ENCODE measurements at regions not wholly inside any gene's neighbourhood (a gene's known extent, or its start where the extent isn't known, plus 50 kb on each side); places are given as distances from the start of the nearest gene placed in this dataset.

DNA sequence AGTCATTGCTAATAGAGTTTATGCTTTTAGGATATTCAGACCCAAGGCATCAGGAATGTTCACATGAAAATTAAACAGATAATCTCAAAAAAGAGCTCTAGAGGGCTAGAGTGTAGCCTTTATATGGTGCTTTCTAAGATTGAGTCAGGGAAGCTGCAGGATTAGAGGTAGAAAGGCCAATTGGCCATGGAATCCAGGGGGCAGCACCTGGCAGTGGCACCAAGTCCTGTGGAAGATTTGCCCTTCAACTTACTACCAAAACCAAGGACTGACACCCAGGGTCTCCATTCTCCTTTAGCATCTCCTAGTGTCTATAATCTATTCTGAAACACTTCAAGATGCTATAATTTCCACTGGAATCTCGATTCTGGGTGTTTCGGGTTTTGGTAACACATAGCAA, 112.4 kb downstream of the ACER2 start:
- TF ChIP-seq POLR2A (IDR thresholded peaks at IDR 0.05) (no peak), POLR2AphosphoS5 (IDR thresholded peaks at IDR 0.05) (no peak), EP300 (IDR thresholded peaks at IDR 0.05; ENCODE audit: low read depth) (no peak)
- TF ChIP-seq, protein P1, sequence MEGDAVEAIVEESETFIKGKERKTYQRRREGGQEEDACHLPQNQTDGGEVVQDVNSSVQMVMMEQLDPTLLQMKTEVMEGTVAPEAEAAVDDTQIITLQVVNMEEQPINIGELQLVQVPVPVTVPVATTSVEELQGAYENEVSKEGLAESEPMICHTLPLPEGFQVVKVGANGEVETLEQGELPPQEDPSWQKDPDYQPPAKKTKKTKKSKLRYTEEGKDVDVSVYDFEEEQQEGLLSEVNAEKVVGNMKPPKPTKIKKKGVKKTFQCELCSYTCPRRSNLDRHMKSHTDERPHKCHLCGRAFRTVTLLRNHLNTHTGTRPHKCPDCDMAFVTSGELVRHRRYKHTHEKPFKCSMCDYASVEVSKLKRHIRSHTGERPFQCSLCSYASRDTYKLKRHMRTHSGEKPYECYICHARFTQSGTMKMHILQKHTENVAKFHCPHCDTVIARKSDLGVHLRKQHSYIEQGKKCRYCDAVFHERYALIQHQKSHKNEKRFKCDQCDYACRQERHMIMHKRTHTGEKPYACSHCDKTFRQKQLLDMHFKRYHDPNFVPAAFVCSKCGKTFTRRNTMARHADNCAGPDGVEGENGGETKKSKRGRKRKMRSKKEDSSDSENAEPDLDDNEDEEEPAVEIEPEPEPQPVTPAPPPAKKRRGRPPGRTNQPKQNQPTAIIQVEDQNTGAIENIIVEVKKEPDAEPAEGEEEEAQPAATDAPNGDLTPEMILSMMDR (IDR thresholded peaks at IDR 0.05): no peak
